NT2/D1 (cell line): ENCODE measurements at regions not wholly inside any gene's neighbourhood (a gene's known extent, or its start where the extent isn't known, plus 50 kb on each side); places are given as distances from the start of the nearest gene placed in this dataset.

Experiments used
- SUZ12 ChIP-seq: IDR thresholded peaks from 2 replicates; pipeline ENCODE4 v1.6.1; 2011; ENCODE audit not compliant: insufficient read length, insufficient read depth; ENCODE audit errors: extremely low read depth
- YY1 ChIP-seq: IDR thresholded peaks from 2 replicates; pipeline ENCODE4 v1.6.1; 2011; ENCODE audit not compliant: insufficient read length, insufficient read depth

- TF ChIP-seq SUZ12 (no peak), YY1 (no peak)
Measured at GRCh38 chr13:34435338-34435737, 506.7 kb upstream of the NBEA start.
